ENCODE measurements at regions not wholly inside any gene's neighbourhood (a gene's known extent, or its start where the extent isn't known, plus 50 kb on each side); places are given as distances from the start of the nearest gene placed in this dataset.

DNA sequence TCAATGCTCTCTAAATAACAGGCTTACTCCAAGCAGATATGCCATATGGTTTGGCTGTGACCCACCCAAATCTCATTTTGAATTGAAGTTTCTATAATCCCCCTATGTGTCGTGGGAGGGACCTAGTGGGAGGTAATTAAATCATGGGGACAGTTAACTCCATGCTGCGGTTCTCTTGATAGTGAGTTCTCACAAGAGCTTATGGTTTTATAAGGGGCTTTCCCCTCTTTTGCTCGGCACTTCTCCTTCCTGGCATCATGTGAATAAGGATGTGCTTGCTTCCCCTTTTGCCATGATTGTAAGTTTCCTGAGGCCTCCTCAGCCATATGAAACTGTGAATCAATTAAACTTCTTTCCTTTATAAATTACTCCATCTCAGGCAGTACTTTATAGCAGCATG is 302.7 kb upstream of the ZC3H15 start:
- TF ChIP-seq, protein P1, sequence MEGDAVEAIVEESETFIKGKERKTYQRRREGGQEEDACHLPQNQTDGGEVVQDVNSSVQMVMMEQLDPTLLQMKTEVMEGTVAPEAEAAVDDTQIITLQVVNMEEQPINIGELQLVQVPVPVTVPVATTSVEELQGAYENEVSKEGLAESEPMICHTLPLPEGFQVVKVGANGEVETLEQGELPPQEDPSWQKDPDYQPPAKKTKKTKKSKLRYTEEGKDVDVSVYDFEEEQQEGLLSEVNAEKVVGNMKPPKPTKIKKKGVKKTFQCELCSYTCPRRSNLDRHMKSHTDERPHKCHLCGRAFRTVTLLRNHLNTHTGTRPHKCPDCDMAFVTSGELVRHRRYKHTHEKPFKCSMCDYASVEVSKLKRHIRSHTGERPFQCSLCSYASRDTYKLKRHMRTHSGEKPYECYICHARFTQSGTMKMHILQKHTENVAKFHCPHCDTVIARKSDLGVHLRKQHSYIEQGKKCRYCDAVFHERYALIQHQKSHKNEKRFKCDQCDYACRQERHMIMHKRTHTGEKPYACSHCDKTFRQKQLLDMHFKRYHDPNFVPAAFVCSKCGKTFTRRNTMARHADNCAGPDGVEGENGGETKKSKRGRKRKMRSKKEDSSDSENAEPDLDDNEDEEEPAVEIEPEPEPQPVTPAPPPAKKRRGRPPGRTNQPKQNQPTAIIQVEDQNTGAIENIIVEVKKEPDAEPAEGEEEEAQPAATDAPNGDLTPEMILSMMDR (IDR thresholded peaks at IDR 0.05) = no peak
- no peak for TF ChIP-seq EZH2 (IDR thresholded peaks at IDR 0.05; ENCODE audit: borderline replicate concordance, insufficient read depth, low read depth, low read length, poor library complexity, severe bottlenecking)
